ENCODE measurements at regions not wholly inside any gene's neighbourhood (a gene's known extent, or its start where the extent isn't known, plus 50 kb on each side); places are given as distances from the start of the nearest gene placed in this dataset.
A peak's percentile ranks its signal among the peaks of the same experiment; 100 is the strongest.
"Not testable (repeated sequence)": the region's sequence is repeated elsewhere in the genome, so short reads cannot be mapped to it uniquely, and the experiment has no call there.

DNA sequence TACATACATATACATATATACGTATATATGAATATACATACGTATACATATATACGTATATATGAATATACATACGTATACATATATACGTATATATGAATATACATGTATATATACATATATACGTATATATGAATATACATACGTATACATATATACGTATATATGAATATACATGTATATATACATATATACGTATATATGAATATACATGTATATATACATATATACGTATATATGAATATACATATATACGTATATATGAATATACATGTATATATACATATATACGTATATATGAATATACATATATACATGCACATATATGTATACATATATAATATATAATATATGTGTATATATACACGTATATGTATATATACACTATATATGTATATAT lies 384.0 kb downstream of the TFAP2B start:
- H3K9me3 ChIP-seq (ENCODE audit: control insufficient read depth, insufficient read depth, low read length); H3K36me3 ChIP-seq (ENCODE audit: insufficient read depth, low read length); H3K9ac ChIP-seq (ENCODE audit: low read depth, low read length); H3K4me1 ChIP-seq (ENCODE audit: insufficient read depth, low read length): not testable (repeated sequence)

DNA sequence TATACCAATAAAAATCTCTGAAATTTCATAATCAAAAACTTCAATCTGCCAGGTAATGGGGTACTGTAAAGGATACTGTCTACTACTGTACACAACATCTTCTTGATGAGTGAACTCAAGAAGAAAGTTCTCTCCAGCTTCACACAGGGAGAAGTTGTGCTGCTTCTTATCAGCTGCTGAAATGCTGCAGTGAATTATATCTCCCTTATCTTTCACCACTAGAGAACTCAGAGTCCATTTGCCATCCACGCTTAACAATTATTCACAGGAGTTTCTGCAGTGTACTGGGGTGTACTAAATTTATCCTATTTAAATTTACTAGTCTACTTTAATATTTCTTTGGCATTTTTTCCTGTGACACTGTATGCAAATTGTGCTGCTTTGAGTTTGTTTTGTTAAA lies 384.8 kb downstream of the TFAP2B start:
- H3K4me1 ChIP-seq (ENCODE audit: insufficient read depth, low read length): no peaks in the 10 kb centered on the region
- H3K9ac ChIP-seq (ENCODE audit: low read depth, low read length): no peak overlapping the region
- H3K9me3 ChIP-seq (ENCODE audit: control insufficient read depth, insufficient read depth, low read length): no peaks in the 10 kb centered on the region
- H3K36me3 ChIP-seq (ENCODE audit: insufficient read depth, low read length): no peaks in the 10 kb centered on the region

DNA sequence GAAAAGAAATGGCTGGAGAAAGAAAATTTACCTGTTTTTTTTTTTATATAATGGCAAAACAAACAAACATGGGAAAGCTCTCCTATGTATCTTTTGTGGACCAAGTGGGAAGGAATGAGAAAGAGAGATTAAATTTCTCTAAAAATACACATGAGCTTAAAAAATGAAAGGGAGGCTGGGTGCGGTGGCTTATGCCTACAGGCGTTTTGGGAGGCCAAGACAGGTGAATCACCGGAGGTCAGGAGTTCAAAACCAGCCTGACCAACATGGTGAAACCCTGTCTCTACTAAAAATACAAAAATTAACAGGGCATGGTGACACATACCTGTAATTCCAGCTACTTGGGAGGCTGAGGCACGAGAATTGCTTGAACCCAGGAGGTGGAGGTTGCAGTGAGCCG lies 388.0 kb downstream of the TFAP2B start:
- H3K36me3 ChIP-seq (ENCODE audit: insufficient read depth, low read length); H3K9me3 ChIP-seq (ENCODE audit: control insufficient read depth, insufficient read depth, low read length); H3K9ac ChIP-seq (ENCODE audit: low read depth, low read length); H3K4me1 ChIP-seq (ENCODE audit: insufficient read depth, low read length): not testable (repeated sequence)

GRCh38 chr6:51209651-51210050 lies 391.0 kb downstream of the TFAP2B start:
- no peaks in the 10 kb centered on the region for H3K9me3 ChIP-seq (ENCODE audit: control insufficient read depth, insufficient read depth, low read length)
- H3K9ac ChIP-seq (ENCODE audit: low read depth, low read length): no peak overlapping the region
- H3K36me3 ChIP-seq (ENCODE audit: insufficient read depth, low read length): no peaks in the 10 kb centered on the region
- H3K4me1 ChIP-seq (ENCODE audit: insufficient read depth, low read length): peaks cover 3% of the 10 kb centered on the region; the same call in 1 of the 2 replicates

- Histone ChIP-seq H3K4me1 (ENCODE audit: insufficient read depth, low read length) (peaks cover 3% of the 10 kb centered on the region; the same call in 1 of the 2 replicates), H3K36me3 (ENCODE audit: insufficient read depth, low read length) (no peaks in the 10 kb centered on the region), H3K9me3 (ENCODE audit: control insufficient read depth, insufficient read depth, low read length) (no peaks in the 10 kb centered on the region), H3K9ac (ENCODE audit: low read depth, low read length) (peak overlapping the region; percentile 47; the same call in 1 of the 2 replicates)
Measured at GRCh38 chr6:51213811-51214210, 395.1 kb downstream of the TFAP2B start.

GRCh38 chr6:51214442-51214841 lies 395.8 kb downstream of the TFAP2B start:
- 0 out of 2 replicates have a peak overlapping the region, but pooled peaks have one; percentile 47 for H3K9ac ChIP-seq (ENCODE audit: low read depth, low read length)
- H3K9me3 ChIP-seq (ENCODE audit: control insufficient read depth, insufficient read depth, low read length): no peaks in the 10 kb centered on the region
- H3K4me1 ChIP-seq (ENCODE audit: insufficient read depth, low read length): peaks cover 3% of the 10 kb centered on the region; the same call in 1 of the 2 replicates
- no peaks in the 10 kb centered on the region for H3K36me3 ChIP-seq (ENCODE audit: insufficient read depth, low read length)

DNA sequence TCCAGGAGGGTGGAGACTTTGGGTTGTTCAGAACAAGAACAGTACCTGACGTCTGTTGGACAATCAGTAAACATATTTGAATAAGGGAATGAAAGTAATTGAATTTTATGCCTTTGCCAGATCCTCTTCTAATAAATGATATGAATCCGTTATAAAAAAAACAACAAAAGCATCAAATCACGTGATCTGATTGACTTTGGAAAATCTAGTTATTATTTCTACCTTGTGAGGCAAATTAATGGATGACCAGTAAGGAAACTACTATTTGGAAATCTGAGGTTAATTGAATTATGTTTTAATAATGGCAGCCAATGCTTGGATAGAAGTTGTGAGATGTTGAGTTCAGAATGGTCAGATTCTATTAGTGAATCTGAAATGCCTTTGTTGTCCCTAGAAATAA lies 399.5 kb downstream of the TFAP2B start:
- Histone ChIP-seq H3K4me1 (ENCODE audit: insufficient read depth, low read length) (peaks cover 3% of the 10 kb centered on the region; the same call in 1 of the 2 replicates), H3K36me3 (ENCODE audit: insufficient read depth, low read length) (no peaks in the 10 kb centered on the region), H3K9me3 (ENCODE audit: control insufficient read depth, insufficient read depth, low read length) (no peaks in the 10 kb centered on the region), H3K9ac (ENCODE audit: low read depth, low read length) (no peak overlapping the region)

DNA sequence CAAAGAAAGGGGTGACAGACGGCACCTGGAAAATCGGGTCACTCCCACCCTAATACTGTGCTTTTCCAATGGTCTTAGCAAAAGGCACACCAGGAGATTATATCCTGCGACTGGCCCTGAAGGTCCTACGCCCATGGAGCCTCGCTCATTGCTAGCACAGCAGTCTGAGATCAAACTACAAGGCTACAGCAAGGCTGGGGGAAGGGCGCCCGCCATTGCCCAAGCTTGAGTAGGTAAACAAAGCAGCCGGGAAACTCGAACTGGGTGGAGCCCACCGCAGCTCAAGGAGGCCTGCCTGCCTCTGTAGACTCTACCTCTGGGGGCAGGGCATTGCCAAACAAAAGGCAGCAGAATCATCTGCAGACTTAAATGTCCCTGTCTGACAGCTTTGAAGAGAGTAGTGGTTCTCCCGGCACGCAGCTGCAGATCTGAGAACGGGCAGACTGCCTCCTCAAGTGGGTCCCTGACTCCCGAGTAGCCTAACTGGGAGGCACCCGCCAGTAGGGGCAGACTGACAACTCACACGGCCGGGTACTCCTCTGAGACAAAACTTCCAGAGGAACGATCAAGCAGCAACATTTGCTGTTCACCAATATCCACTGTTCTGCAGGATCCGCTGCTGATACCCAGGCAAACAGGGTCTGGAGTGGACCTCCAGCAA lies 406.0 kb downstream of the TFAP2B start:
- H3K9me3 ChIP-seq (ENCODE audit: control insufficient read depth, insufficient read depth, low read length); H3K4me1 ChIP-seq (ENCODE audit: insufficient read depth, low read length); H3K36me3 ChIP-seq (ENCODE audit: insufficient read depth, low read length): not testable (repeated sequence)
- peak overlapping the region; percentile 25; the same call in 1 of the 2 replicates for H3K9ac ChIP-seq (ENCODE audit: low read depth, low read length)

DNA sequence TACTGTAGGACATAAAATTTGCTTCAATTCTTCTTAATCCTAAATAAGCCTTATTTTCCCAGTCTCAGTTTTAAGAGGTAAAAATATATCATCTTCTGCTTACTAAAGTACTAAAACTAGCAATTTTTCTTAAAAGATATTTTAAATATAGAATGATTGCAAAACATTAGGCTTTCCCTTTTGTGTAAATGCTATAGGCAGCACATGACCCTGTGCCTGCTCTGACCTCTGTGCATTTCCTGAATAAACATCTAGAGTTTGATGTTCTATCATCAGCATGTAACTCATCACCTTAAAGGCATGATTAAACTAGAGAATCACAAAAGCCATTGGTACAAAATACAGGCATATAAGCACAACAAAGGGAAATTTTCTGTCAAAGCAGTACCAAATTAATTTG lies 422.7 kb downstream of the TFAP2B start:
- H3K9ac ChIP-seq (ENCODE audit: low read depth, low read length): no peak overlapping the region

DNA sequence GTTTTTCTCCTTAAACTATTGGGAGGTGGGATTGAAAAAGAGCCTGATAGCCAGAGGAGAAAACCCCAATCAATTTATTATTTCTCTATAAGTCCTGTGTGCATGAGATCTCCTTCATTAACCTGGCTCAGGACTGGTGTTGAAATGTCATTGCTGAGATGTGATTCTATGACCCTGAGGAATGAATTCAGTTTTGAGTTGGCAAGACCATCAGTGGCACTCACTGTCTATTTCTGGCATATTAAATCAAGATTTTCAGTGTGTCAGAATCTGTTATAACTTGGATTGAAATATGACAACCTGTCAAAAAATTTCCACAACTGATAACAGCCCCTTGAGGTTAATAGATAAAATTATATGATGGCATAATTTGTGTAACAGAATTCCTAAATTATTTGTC lies 431.1 kb downstream of the TFAP2B start:
- no peak overlapping the region for H3K9ac ChIP-seq (ENCODE audit: low read depth, low read length)
- no peaks in the 10 kb centered on the region for H3K36me3 ChIP-seq (ENCODE audit: insufficient read depth, low read length)
- H3K4me1 ChIP-seq (ENCODE audit: insufficient read depth, low read length): no peaks in the 10 kb centered on the region
- no peaks in the 10 kb centered on the region for H3K9me3 ChIP-seq (ENCODE audit: control insufficient read depth, insufficient read depth, low read length)

More for the DNA sequence above, 422.7 kb downstream of the TFAP2B start:
- Histone ChIP-seq H3K4me1 (ENCODE audit: insufficient read depth, low read length) (no peaks in the 10 kb centered on the region), H3K36me3 (ENCODE audit: insufficient read depth, low read length) (no peaks in the 10 kb centered on the region), H3K9me3 (ENCODE audit: control insufficient read depth, insufficient read depth, low read length) (no peaks in the 10 kb centered on the region)

DNA sequence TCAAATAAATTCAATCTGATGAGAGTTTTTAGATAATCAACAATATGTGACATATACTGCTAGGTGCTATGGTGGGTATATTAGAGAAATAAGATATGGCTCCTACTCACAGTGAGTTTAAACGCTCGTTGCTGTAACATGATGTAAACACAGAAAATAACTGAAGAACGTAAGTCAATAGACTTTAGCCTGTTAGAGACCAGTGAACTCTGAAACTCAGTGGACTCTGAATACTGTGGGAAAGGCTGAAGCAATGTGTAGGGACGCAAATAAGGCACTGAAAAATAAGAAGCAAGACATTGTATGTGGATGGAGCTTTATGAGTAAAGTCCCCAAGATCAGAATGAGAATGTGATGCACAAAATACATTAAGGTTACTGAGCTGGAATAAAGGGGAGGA lies 431.6 kb downstream of the TFAP2B start:
- Histone ChIP-seq H3K36me3 (ENCODE audit: insufficient read depth, low read length) (no peaks in the 10 kb centered on the region), H3K9me3 (ENCODE audit: control insufficient read depth, insufficient read depth, low read length) (no peaks in the 10 kb centered on the region), H3K9ac (ENCODE audit: low read depth, low read length) (no peak overlapping the region), H3K4me1 (ENCODE audit: insufficient read depth, low read length) (no peaks in the 10 kb centered on the region)

DNA sequence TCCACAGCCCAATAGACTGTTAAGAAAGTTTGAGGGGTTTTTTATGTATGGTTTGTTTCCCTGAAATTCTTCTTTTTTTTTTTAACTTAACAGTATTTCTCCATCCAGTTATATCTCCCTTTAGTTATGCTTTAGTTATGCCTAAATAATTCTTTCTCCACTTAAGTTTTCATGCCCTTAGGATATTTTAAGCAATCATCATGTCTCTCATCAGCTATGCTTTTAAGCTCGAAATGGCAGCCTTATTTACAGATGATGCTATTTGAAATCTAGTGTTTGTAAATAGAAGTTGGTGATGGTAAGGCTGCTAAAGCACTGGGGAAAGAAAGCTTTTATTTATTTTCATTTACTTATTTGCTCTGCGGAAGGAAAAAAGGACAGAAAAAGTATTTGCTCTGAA lies 439.3 kb downstream of the TFAP2B start:
- Histone ChIP-seq H3K4me1 (ENCODE audit: insufficient read depth, low read length) (no peaks in the 10 kb centered on the region), H3K9me3 (ENCODE audit: control insufficient read depth, insufficient read depth, low read length) (no peaks in the 10 kb centered on the region), H3K36me3 (ENCODE audit: insufficient read depth, low read length) (no peaks in the 10 kb centered on the region), H3K9ac (ENCODE audit: low read depth, low read length) (no peak overlapping the region)

GRCh38 chr6:51260003-51260402 lies 441.3 kb downstream of the TFAP2B start:
- no peaks in the 10 kb centered on the region for H3K36me3 ChIP-seq (ENCODE audit: insufficient read depth, low read length)
- no peaks in the 10 kb centered on the region for H3K9me3 ChIP-seq (ENCODE audit: control insufficient read depth, insufficient read depth, low read length)
- H3K9ac ChIP-seq (ENCODE audit: low read depth, low read length): no peak overlapping the region
- H3K4me1 ChIP-seq (ENCODE audit: insufficient read depth, low read length): no peaks in the 10 kb centered on the region

- no peak overlapping the region for H3K9ac ChIP-seq (ENCODE audit: low read depth, low read length)
- no peaks in the 10 kb centered on the region for H3K36me3 ChIP-seq (ENCODE audit: insufficient read depth, low read length)
- no peaks in the 10 kb centered on the region for H3K4me1 ChIP-seq (ENCODE audit: insufficient read depth, low read length)
- H3K9me3 ChIP-seq (ENCODE audit: control insufficient read depth, insufficient read depth, low read length): no peaks in the 10 kb centered on the region
Measured at GRCh38 chr6:51261691-51262090, 443.0 kb downstream of the TFAP2B start.

- H3K9me3 ChIP-seq (ENCODE audit: control insufficient read depth, insufficient read depth, low read length): no peaks in the 10 kb centered on the region
- H3K36me3 ChIP-seq (ENCODE audit: insufficient read depth, low read length): no peaks in the 10 kb centered on the region
- H3K9ac ChIP-seq (ENCODE audit: low read depth, low read length): no peak overlapping the region
- H3K4me1 ChIP-seq (ENCODE audit: insufficient read depth, low read length): no peaks in the 10 kb centered on the region
Measured at GRCh38 chr6:51265426-51265825, 446.8 kb downstream of the TFAP2B start.
